Heart right ventricle (tissue), 16 donors: ENCODE measurements at regions not wholly inside any gene's neighbourhood (a gene's known extent, or its start where the extent isn't known, plus 50 kb on each side); places are given as distances from the start of the nearest gene placed in this dataset.
"Not testable (repeated sequence)": the region's sequence is repeated elsewhere in the genome, so short reads cannot be mapped to it uniquely, and the experiment has no call there.

ENCODE experiments used
- ATAC-seq, 8 donors: fragments of 200-7000 bp; cut with Tn5 transposase; one replicate each; pipeline ENCODE4 v1.9.1; 2020; ENCODE audit warnings: mild to moderate bottlenecking in 8 of 8, moderate library complexity in 8 of 8, moderate number of reproducible peaks in 1 of 8
- DNase-seq, 2 donors: peaks; one replicate each; pipeline ENCODE4 v3.0.0-alpha.2; 2020
- H3K27ac ChIP-seq, 10 donors: fragments of 200-600 bp; sonication (generic) in 2 of 10; one replicate each; pipeline versions ENCODE4 v1.5.0 to v1.8.0; 2020 to 2022; ENCODE audit warnings: mild to moderate bottlenecking in 3 of 10
- H3K27me3 ChIP-seq, 7 donors: fragments of 200-600 bp; one replicate each; pipeline ENCODE4 v1.8.0; 2021 to 2022; ENCODE audit warnings: mild to moderate bottlenecking in 2 of 7
- H3K36me3 ChIP-seq, 9 donors: fragments of 200-600 bp; sonication (generic) in 1 of 9; one replicate each; pipeline versions ENCODE4 v1.5.0 to v1.8.0; 2020 to 2022; ENCODE audit warnings: mild to moderate bottlenecking in 2 of 9
- H3K4me1 ChIP-seq, 9 donors: fragments of 200-600 bp; sonication (generic) in 1 of 9; one replicate each; pipeline versions ENCODE4 v1.5.0 to v1.8.0; 2020 to 2022; ENCODE audit warnings: mild to moderate bottlenecking in 4 of 9
- H3K4me3 ChIP-seq, 10 donors: fragments of 200-600 bp; sonication (generic) in 2 of 10; one replicate each; pipeline versions ENCODE4 v1.5.0 to v1.8.0; 2020 to 2022; ENCODE audit warnings: mild to moderate bottlenecking in 7 of 10, moderate library complexity in 2 of 10
- H3K9me3 ChIP-seq, 11 donors: fragments of 200-600 bp in 10 of 11; sonication (generic) in 2 of 11; one replicate each; pipeline versions ENCODE4 v1.5.0 to v1.8.0; 2013 to 2022; ENCODE audit warnings: mild to moderate bottlenecking in 2 of 11, control low read depth in 1 of 11, moderate library complexity in 1 of 11
- WGBS, 2 donors: extraction: QIAGEN DNeasy Blood & Tissue Kit; methylation state at CpG; one replicate each; pipeline ENCODE4 v1.1.7; 2013; ENCODE audit warnings: inconsistent platforms in 1 of 2; 5-methylcytosine and 5-hydroxymethylcytosine counted together
- intact Hi-C, 10 donors: fragments of 100-400 bp; cut with DNase I; formaldehyde crosslinking; loops; one replicate each; pipeline versions ENCODE4 v1.11.1 to v1.14.2; 2022
- TF ChIP-seq, protein P1 (sequence below), 9 donors: fragments of 200-600 bp; sonication (generic) in 2 of 9; IDR thresholded peaks; one replicate each; pipeline versions ENCODE4 v1.5.0 to v1.8.0; 2021 to 2022; ENCODE audit warnings: antibody characterized with exemption in 9 of 9, mild to moderate bottlenecking in 5 of 9, moderate library complexity in 1 of 9
- donor health status: Arrhythmogenic right ventricular cardiomyopathy.
- donor health status: ischemic (EF 13 %, LVEDD 7.1; RV severe dilation, severe dysfunction).
- donor health status: healthy with polysubstance abuse.
- donor health status: DM: no; HTN: yes; CAD: no.
- donor health status: DM: no; HTN: no; CAD: no.
- donor health status: ischemic (EF 25% LVEDD 6.9; RV normal size, moderate dysfunction).
- donor health status: ischemic (EF 25% LVEDD 5.7; RV mildly dilated, moderate dysfunction).
- donor health status: healthy.
- donor health status: DM: yes; HTN: yes; CAD: no.
- donor health status: Ischemic cardiomyopathy.
- donor health status: ischemic (EF 35%, LVEDD 5.7; RV mildly dilated, moderate dysfunction).
- donor health status: nonischemic (EF 11% LVEDD 7.7; RV severe dilation, severe dysfunction).
- donor health status: DM: yes; HTN: yes; CAD: no.
- donor health status: PGD.
- donor health status: ischemic (EF 29% LVEDD 5.4; RV normal size, mild dysfunction).
- donor health status: nonischemic (EF 23%, LVEDD 6.1; RV moderate dilation, normal function).

- TF ChIP-seq, protein P1, sequence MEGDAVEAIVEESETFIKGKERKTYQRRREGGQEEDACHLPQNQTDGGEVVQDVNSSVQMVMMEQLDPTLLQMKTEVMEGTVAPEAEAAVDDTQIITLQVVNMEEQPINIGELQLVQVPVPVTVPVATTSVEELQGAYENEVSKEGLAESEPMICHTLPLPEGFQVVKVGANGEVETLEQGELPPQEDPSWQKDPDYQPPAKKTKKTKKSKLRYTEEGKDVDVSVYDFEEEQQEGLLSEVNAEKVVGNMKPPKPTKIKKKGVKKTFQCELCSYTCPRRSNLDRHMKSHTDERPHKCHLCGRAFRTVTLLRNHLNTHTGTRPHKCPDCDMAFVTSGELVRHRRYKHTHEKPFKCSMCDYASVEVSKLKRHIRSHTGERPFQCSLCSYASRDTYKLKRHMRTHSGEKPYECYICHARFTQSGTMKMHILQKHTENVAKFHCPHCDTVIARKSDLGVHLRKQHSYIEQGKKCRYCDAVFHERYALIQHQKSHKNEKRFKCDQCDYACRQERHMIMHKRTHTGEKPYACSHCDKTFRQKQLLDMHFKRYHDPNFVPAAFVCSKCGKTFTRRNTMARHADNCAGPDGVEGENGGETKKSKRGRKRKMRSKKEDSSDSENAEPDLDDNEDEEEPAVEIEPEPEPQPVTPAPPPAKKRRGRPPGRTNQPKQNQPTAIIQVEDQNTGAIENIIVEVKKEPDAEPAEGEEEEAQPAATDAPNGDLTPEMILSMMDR (IDR thresholded peaks at IDR 0.05) = no peak
- intact Hi-C loops = no loop called here
- ATAC-seq (no peak), DNase-seq (no peak)
- H3K4me3 ChIP-seq = no peak overlapping the region
- H3K27me3 ChIP-seq = no peaks in the 10 kb centered on the region
- H3K9me3 ChIP-seq = no peaks in the 10 kb centered on the region
- no peak overlapping the region for H3K27ac ChIP-seq
- H3K4me1 ChIP-seq = peaks cover 0 to 13% (median 7%) of the 10 kb centered on the region in 9 donors
- H3K36me3 ChIP-seq = no peaks in the 10 kb centered on the region
These were observed 216.1 kb downstream of the LMBRD1 start for GRCh38 chr6:69580706-69581105.

DNA sequence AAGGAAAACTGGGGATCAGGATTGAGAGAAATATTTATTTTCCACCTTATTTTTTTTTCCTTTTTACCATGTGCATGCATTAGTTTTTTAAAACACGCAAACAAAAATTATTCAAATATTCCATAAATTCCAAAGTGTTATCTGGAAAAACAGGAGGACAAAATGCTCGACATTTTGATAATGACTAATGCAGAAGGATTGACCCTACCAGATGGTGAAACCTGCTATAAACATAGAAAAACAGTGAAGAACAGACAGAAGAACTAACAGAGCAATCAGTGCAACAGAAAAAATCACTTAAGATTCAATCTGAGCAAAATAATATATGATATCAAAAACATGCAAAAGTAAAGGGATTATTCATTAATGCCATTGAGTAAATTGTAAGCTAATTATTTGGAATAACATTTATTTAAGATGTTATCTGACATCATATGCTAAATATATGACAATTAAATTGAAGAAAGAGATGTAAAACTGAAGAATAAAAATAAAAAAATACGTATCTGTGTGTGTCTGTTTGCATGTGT is 218.4 kb downstream of the LMBRD1 start:
- H3K9me3 ChIP-seq = no peaks in the 10 kb centered on the region
- no peak overlapping the region for H3K4me3 ChIP-seq
- H3K4me1 ChIP-seq = no peaks in the 10 kb centered on the region
- no peak overlapping the region for H3K27ac ChIP-seq
- intact Hi-C loops = no loop called here
- DNase-seq (no peak), ATAC-seq (no peak)
- H3K36me3 ChIP-seq = no peaks in the 10 kb centered on the region
- H3K27me3 ChIP-seq = no peaks in the 10 kb centered on the region
- TF ChIP-seq, protein P1 (IDR thresholded peaks at IDR 0.05) = no peak
- 52 to 58% methylated on average over 3 of the region's 3 CpGs for WGBS, 2 donors

- DNase-seq (no peak), ATAC-seq (no peak)
- intact Hi-C loops = no loop called here
- H3K9me3 ChIP-seq = peaks cover 0 to 22% (median 0%) of the 10 kb centered on the region in 11 donors
- WGBS, 2 donors = 84% methylated on average over 1 of the region's 1 CpG
- H3K36me3 ChIP-seq = no peaks in the 10 kb centered on the region
- no peak overlapping the region for H3K4me3 ChIP-seq
- H3K4me1 ChIP-seq = no peaks in the 10 kb centered on the region
- TF ChIP-seq, protein P1 (IDR thresholded peaks at IDR 0.05) = no peak
- H3K27me3 ChIP-seq = no peaks in the 10 kb centered on the region
- H3K27ac ChIP-seq = no peak overlapping the region
These were observed 225.6 kb downstream of the LMBRD1 start for GRCh38 chr6:69571234-69571633.

GRCh38 chr6:69570106-69570505 is 226.7 kb downstream of the LMBRD1 start:
- intact Hi-C loops = no loop called here

DNA sequence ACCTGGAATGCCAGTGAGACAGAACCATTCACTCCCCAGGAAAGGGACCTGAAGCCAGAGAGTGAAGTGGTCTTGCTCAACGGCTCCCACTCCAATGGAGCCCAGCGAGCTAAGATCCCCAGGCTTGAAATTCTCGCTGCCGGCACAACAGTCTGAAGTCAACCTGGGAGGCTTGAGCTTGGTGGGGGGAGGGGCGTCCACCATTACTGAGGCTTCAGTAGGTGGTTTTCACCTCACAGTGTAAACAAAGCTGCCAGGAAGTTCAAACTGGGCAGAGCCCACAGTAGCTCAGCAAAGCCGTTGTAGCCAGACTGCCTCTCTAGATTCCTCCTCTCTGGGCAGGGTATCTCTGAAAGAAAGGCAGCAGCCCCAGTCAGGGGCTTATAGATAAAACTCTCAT is 236.2 kb downstream of the LMBRD1 start:
- H3K27me3 ChIP-seq, ATAC-seq, intact Hi-C loops, H3K4me3 ChIP-seq, H3K36me3 ChIP-seq, H3K4me1 ChIP-seq, H3K27ac ChIP-seq, DNase-seq: not testable (repeated sequence)
- peaks cover 0 to 34% (median 0%) of the 10 kb centered on the region in 11 donors for H3K9me3 ChIP-seq
- WGBS, 2 donors = 84 to 85% methylated on average over 6 of the region's 6 CpGs

More at GRCh38 chr6:69570106-69570505, 226.7 kb downstream of the LMBRD1 start:
- no peak for DNase-seq
- Histone ChIP-seq H3K27me3 (no peaks in the 10 kb centered on the region), H3K4me1 (no peaks in the 10 kb centered on the region), H3K27ac (no peak overlapping the region), H3K4me3 (no peak overlapping the region), H3K9me3 (peaks cover 0 to 27% (median 0%) of the 10 kb centered on the region in 11 donors), H3K36me3 (no peaks in the 10 kb centered on the region)
- TF ChIP-seq, protein P1 (IDR thresholded peaks at IDR 0.05) = no peak
- no peak for ATAC-seq
- WGBS, 2 donors = 87 to 100% methylated on average over 1 of the region's 1 CpG
